CMK (cell line): ENCODE measurements at regions not wholly inside any gene's neighbourhood (a gene's known extent, or its start where the extent isn't known, plus 50 kb on each side); places are given as distances from the start of the nearest gene placed in this dataset.
A peak's percentile ranks its signal among the peaks of the same experiment; 100 is the strongest.

Source experiments
- DNase-seq: peaks from one replicate; pipeline ENCODE4 v3.0.0-alpha.2; 2010; ENCODE audit warnings: low read depth

- no peak for DNase-seq
These were observed 93.2 kb downstream of the PTCSC3 start for GRCh38 chr14:36083317-36083716.

GRCh38 chr14:36078080-36078479 lies 98.4 kb downstream of the PTCSC3 start:
- no peak for DNase-seq

- DNase-seq = no peak
These were observed 100.3 kb downstream of the PTCSC3 start for GRCh38 chr14:36076197-36076596.

GRCh38 chr14:36075203-36075602 lies 101.3 kb downstream of the PTCSC3 start:
- no peak for DNase-seq

- no peak for DNase-seq
These were observed 105.8 kb downstream of the PTCSC3 start for GRCh38 chr14:36070720-36071043.

GRCh38 chr14:36070031-36070719 lies 106.3 kb downstream of the PTCSC3 start:
- DNase-seq = no peak

- peak; percentile 34 for DNase-seq
These were observed 107.0 kb downstream of the PTCSC3 start for GRCh38 chr14:36069535-36069900.

- DNase-seq = no peak
These were observed 107.6 kb downstream of the PTCSC3 start for GRCh38 chr14:36068777-36069534.

GRCh38 chr14:36067428-36068187 lies 108.9 kb downstream of the PTCSC3 start:
- no peak for DNase-seq

- DNase-seq = no peak
These were observed 109.9 kb downstream of the PTCSC3 start for GRCh38 chr14:36066636-36067035.

GRCh38 chr14:36065831-36066230 lies 110.7 kb downstream of the PTCSC3 start:
- DNase-seq = no peak

GRCh38 chr14:36059531-36059930 lies 117.0 kb downstream of the PTCSC3 start:
- DNase-seq = no peak

GRCh38 chr14:36057452-36058116 lies 118.9 kb downstream of the PTCSC3 start:
- DNase-seq = no peak

GRCh38 chr14:36056845-36057244 lies 119.7 kb downstream of the PTCSC3 start:
- DNase-seq = no peak

GRCh38 chr14:36055681-36056225 lies 120.8 kb downstream of the PTCSC3 start:
- no peak for DNase-seq

- no peak for DNase-seq
These were observed 121.5 kb downstream of the PTCSC3 start for GRCh38 chr14:36055052-36055378.

- DNase-seq = no peak
These were observed 122.0 kb downstream of the PTCSC3 start for GRCh38 chr14:36054353-36055051.

- DNase-seq = no peak
These were observed 123.8 kb downstream of the PTCSC3 start for GRCh38 chr14:36052681-36053080.

- DNase-seq = no peak
These were observed 124.5 kb downstream of the PTCSC3 start for GRCh38 chr14:36052063-36052462.

- DNase-seq = no peak
These were observed 127.9 kb downstream of the PTCSC3 start for GRCh38 chr14:36048667-36049066.

GRCh38 chr14:36047912-36048311 lies 128.6 kb downstream of the PTCSC3 start:
- no peak for DNase-seq

GRCh38 chr14:36035675-36036074 lies 140.8 kb downstream of the PTCSC3 start:
- no peak for DNase-seq
